ENCODE measurements at regions not wholly inside any gene's neighbourhood (a gene's known extent, or its start where the extent isn't known, plus 50 kb on each side); places are given as distances from the start of the nearest gene placed in this dataset.

- Histone ChIP-seq H3K4me1 (ENCODE audit: control insufficient read depth, insufficient read depth, low read length) (peaks cover 17% of the 10 kb centered on the region), H3K4me3 (ENCODE audit: low read length) (no peak overlapping the region), H3K36me3 (ENCODE audit: control insufficient read depth, insufficient read depth, low read length) (no peaks in the 10 kb centered on the region), H3K9ac (ENCODE audit: low read length) (no peak overlapping the region), H3K9me3 (ENCODE audit: control insufficient read depth, low read length) (no peaks in the 10 kb centered on the region), H3K27me3 (ENCODE audit: control insufficient read depth, insufficient read depth, low read length) (peaks cover 4% of the 10 kb centered on the region)
These were observed 484.1 kb downstream of the ZSWIM6 start for GRCh38 chr5:61816146-61816545.

GRCh38 chr5:61816585-61817450, 484.8 kb downstream of the ZSWIM6 start:
- H3K4me3 ChIP-seq (ENCODE audit: low read length), result no peak overlapping the region
- no peak overlapping the region for H3K9ac ChIP-seq (ENCODE audit: low read length)

GRCh38 chr5:61817472-61818326, 485.6 kb downstream of the ZSWIM6 start:
- H3K27me3 ChIP-seq (ENCODE audit: control insufficient read depth, insufficient read depth, low read length), result peaks cover under 1% of the 10 kb centered on the region
- H3K4me3 ChIP-seq (ENCODE audit: low read length), result no peak overlapping the region
- H3K9me3 ChIP-seq (ENCODE audit: control insufficient read depth, low read length), result no peaks in the 10 kb centered on the region
- H3K36me3 ChIP-seq (ENCODE audit: control insufficient read depth, insufficient read depth, low read length), result no peaks in the 10 kb centered on the region
- H3K9ac ChIP-seq (ENCODE audit: low read length), result no peak overlapping the region
- H3K4me1 ChIP-seq (ENCODE audit: control insufficient read depth, insufficient read depth, low read length), result peaks cover 17% of the 10 kb centered on the region

More at GRCh38 chr5:61816585-61817450, 484.8 kb downstream of the ZSWIM6 start:
- H3K9me3 ChIP-seq (ENCODE audit: control insufficient read depth, low read length), result no peaks in the 10 kb centered on the region
- H3K4me1 ChIP-seq (ENCODE audit: control insufficient read depth, insufficient read depth, low read length), result peaks cover 17% of the 10 kb centered on the region
- H3K27me3 ChIP-seq (ENCODE audit: control insufficient read depth, insufficient read depth, low read length), result peaks cover 4% of the 10 kb centered on the region
- H3K36me3 ChIP-seq (ENCODE audit: control insufficient read depth, insufficient read depth, low read length), result no peaks in the 10 kb centered on the region

DNA sequence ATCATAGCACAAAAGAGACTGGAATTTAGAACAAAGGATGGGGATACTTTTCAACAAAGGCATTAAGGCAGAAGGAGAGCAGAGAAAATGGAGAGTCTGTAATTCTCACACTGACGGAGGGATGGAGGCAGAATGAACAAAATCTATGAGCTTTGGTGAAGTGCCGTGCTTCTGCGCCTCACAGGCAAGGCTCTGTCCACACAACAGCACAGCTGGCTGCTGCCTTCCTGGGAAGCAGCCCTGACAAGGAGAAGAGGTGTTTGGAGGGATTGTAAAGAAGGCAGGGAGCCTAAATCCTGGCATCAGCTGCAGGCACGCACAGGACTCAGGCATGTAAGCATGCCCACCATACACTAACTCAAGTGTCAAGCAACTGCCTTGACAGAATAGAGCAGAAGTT, 485.2 kb upstream of the KIF2A start:
- peaks cover 11% of the 10 kb centered on the region for H3K4me1 ChIP-seq (ENCODE audit: control insufficient read depth, insufficient read depth, low read length)
- H3K9ac ChIP-seq (ENCODE audit: low read length), result no peak overlapping the region
- no peak overlapping the region for H3K4me3 ChIP-seq (ENCODE audit: low read length)
- H3K27me3 ChIP-seq (ENCODE audit: control insufficient read depth, insufficient read depth, low read length), result no peaks in the 10 kb centered on the region
- H3K36me3 ChIP-seq (ENCODE audit: control insufficient read depth, insufficient read depth, low read length), result no peaks in the 10 kb centered on the region
- no peaks in the 10 kb centered on the region for H3K9me3 ChIP-seq (ENCODE audit: control insufficient read depth, low read length)

DNA sequence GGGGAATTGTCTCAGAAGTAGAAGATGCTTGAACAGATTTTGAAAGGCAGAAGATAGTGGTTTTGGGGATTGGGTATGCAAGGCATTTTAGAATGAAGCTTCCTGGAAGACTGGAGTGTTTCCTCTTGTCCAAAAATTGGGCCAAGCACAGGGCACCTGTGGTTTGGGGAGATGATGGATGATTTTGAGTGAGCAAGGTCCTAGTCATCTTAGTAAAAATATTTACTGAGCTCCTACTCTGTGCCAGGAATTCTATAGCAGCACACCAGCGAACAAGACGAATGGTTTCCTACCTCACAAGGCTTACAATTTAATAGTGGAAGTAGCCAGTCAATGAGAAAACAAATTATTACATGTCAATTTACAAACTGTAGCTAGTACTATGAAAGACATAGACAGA, 484.4 kb upstream of the KIF2A start:
- Histone ChIP-seq H3K9ac (ENCODE audit: low read length) (no peak overlapping the region), H3K9me3 (ENCODE audit: control insufficient read depth, low read length) (no peaks in the 10 kb centered on the region), H3K4me3 (ENCODE audit: low read length) (no peak overlapping the region), H3K27me3 (ENCODE audit: control insufficient read depth, insufficient read depth, low read length) (no peaks in the 10 kb centered on the region), H3K36me3 (ENCODE audit: control insufficient read depth, insufficient read depth, low read length) (no peaks in the 10 kb centered on the region), H3K4me1 (ENCODE audit: control insufficient read depth, insufficient read depth, low read length) (peaks cover 11% of the 10 kb centered on the region)

DNA sequence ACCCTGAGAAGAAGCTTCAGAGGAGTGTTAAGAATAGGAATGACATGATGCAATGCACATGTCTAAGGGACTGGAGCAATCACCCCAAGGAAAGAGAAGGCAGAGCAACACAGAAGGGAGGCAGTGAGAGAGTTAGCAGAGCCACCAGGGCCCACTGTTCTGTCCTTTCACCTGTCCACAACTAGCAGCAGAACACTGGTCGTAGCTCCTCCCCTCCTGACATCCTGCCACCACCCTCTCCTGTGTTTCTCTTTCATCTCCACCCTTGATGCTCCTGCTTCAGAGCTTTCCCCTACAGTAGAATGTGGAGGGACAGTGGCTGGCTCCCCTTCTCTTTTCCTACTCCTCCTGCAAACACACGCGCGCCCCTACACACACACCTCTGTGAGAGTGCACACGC, 483.4 kb upstream of the KIF2A start:
- Histone ChIP-seq H3K9me3 (ENCODE audit: control insufficient read depth, low read length) (no peaks in the 10 kb centered on the region), H3K9ac (ENCODE audit: low read length) (no peak overlapping the region), H3K36me3 (ENCODE audit: control insufficient read depth, insufficient read depth, low read length) (no peaks in the 10 kb centered on the region), H3K4me1 (ENCODE audit: control insufficient read depth, insufficient read depth, low read length) (peaks cover 4% of the 10 kb centered on the region), H3K27me3 (ENCODE audit: control insufficient read depth, insufficient read depth, low read length) (no peaks in the 10 kb centered on the region), H3K4me3 (ENCODE audit: low read length) (no peak overlapping the region)

DNA sequence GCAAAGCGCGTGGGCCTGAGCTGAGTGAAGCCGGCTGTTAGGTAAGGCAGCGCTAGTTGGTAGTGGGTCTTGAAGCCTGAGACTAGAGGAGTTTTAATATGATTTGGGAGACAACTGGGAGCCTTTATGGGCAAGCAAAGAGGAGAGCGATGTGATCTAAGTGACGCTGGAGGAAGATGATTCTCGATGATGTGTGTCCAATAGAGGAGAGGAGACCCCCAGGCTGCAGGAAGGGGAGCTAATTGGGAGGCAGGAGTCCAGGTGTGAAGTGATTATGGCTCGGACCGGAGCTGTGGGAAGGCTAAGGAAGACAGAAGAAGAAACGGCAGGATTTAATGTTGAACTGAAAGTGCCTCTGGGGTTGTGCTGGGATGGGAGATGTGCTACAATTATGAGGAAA, 482.9 kb upstream of the KIF2A start:
- Histone ChIP-seq H3K4me1 (ENCODE audit: control insufficient read depth, insufficient read depth, low read length) (no peaks in the 10 kb centered on the region), H3K9me3 (ENCODE audit: control insufficient read depth, low read length) (no peaks in the 10 kb centered on the region), H3K4me3 (ENCODE audit: low read length) (no peak overlapping the region), H3K9ac (ENCODE audit: low read length) (no peak overlapping the region), H3K27me3 (ENCODE audit: control insufficient read depth, insufficient read depth, low read length) (no peaks in the 10 kb centered on the region), H3K36me3 (ENCODE audit: control insufficient read depth, insufficient read depth, low read length) (no peaks in the 10 kb centered on the region)

DNA sequence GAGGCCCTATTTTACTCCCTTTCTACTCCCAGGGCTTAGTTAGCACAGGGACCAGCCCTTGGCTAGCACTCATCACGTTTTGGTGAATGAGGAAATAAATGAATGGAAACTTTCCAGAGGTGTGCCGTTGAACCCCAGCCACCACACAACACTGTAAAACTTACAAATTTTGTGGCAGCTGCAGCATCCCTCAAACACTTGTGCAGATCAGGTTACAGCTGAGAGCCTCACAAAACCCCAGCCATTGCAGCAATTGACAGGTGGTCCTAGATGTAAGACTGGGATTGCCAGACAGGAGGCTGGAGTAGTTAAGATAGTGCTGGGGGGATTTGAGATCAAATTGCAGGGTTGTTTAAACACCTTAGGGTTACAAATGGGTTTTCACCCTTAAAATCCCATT, 482.2 kb upstream of the KIF2A start:
- Histone ChIP-seq H3K4me1 (ENCODE audit: control insufficient read depth, insufficient read depth, low read length) (no peaks in the 10 kb centered on the region), H3K36me3 (ENCODE audit: control insufficient read depth, insufficient read depth, low read length) (no peaks in the 10 kb centered on the region), H3K9me3 (ENCODE audit: control insufficient read depth, low read length) (no peaks in the 10 kb centered on the region), H3K4me3 (ENCODE audit: low read length) (no peak overlapping the region), H3K27me3 (ENCODE audit: control insufficient read depth, insufficient read depth, low read length) (no peaks in the 10 kb centered on the region), H3K9ac (ENCODE audit: low read length) (no peak overlapping the region)

DNA sequence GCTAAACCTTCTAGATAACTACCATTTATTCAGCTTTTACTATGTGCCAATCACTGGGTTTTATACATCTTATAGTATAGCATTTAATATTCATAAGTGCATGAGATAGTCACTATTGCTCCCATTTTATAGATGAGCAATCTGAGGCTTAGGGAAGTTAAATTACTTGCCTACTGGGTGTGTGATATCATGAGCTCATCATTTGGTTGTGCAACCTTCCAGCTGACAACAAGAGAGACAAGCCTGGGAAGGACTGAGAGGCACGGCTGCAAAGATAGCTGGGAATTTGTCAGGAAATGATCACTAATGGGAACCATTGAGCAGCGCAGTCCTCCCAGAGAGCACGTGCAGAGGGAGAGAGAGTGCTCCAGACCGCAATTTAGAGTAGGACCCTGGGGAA, 481.6 kb upstream of the KIF2A start:
- no peaks in the 10 kb centered on the region for H3K36me3 ChIP-seq (ENCODE audit: control insufficient read depth, insufficient read depth, low read length)
- no peaks in the 10 kb centered on the region for H3K9me3 ChIP-seq (ENCODE audit: control insufficient read depth, low read length)
- H3K9ac ChIP-seq (ENCODE audit: low read length), result no peak overlapping the region
- H3K4me1 ChIP-seq (ENCODE audit: control insufficient read depth, insufficient read depth, low read length), result no peaks in the 10 kb centered on the region
- H3K4me3 ChIP-seq (ENCODE audit: low read length), result no peak overlapping the region
- no peaks in the 10 kb centered on the region for H3K27me3 ChIP-seq (ENCODE audit: control insufficient read depth, insufficient read depth, low read length)

DNA sequence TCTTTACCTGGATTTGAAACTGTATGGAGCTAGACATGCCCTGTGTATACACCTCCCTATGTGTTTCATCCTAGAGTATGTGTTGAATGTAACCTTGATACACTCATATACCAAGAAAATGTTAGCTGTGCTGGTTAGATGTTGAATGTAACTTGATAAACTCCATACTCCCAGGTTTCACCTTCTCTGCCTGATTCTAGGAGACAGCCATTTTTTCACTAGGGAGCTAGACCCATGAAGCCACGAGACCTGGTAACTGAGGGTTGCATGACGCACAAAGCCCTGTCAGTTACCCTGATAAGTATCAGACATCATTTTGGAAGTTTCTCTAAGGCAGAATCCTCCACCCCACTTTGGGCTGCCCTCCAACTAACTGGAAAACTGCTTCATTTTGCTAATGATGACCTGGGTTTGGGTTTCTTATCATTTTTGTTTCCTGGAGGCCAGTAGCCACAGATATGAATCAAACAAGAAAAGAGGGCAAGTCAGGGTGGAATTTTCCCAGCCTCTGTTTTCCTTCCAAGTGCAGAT, 478.5 kb upstream of the KIF2A start:
- Histone ChIP-seq H3K36me3 (ENCODE audit: control insufficient read depth, insufficient read depth, low read length) (no peaks in the 10 kb centered on the region), H3K4me3 (ENCODE audit: low read length) (no peak overlapping the region), H3K9ac (ENCODE audit: low read length) (no peak overlapping the region), H3K9me3 (ENCODE audit: control insufficient read depth, low read length) (no peaks in the 10 kb centered on the region), H3K4me1 (ENCODE audit: control insufficient read depth, insufficient read depth, low read length) (no peaks in the 10 kb centered on the region), H3K27me3 (ENCODE audit: control insufficient read depth, insufficient read depth, low read length) (no peaks in the 10 kb centered on the region)

GRCh38 chr5:61828856-61829255, 477.1 kb upstream of the KIF2A start:
- Histone ChIP-seq H3K4me3 (ENCODE audit: low read length) (no peak overlapping the region), H3K9ac (ENCODE audit: low read length) (no peak overlapping the region), H3K27me3 (ENCODE audit: control insufficient read depth, insufficient read depth, low read length) (no peaks in the 10 kb centered on the region), H3K36me3 (ENCODE audit: control insufficient read depth, insufficient read depth, low read length) (no peaks in the 10 kb centered on the region), H3K4me1 (ENCODE audit: control insufficient read depth, insufficient read depth, low read length) (no peaks in the 10 kb centered on the region), H3K9me3 (ENCODE audit: control insufficient read depth, low read length) (no peaks in the 10 kb centered on the region)

DNA sequence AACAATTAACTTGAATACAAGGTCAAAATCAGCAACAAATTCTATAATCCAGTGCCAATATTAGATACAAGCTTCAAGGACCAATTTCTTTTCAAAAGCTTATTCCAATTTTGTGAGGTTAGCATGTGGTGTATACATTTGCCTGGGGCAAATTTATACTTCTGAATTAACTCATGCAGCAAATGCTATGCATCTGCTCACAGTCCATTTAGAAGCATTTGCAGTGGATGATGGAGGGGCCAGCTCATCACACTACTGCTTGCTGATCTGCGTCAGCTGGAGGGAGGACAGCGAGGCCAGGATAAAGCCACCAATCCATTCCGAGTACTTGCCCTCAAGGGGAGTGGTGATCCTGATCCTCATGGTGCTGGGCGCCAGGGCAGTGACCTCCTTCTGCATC, 474.3 kb upstream of the KIF2A start:
- H3K9me3 ChIP-seq (ENCODE audit: control insufficient read depth, low read length), result no peaks in the 10 kb centered on the region
- H3K27me3 ChIP-seq (ENCODE audit: control insufficient read depth, insufficient read depth, low read length), result no peaks in the 10 kb centered on the region
- no peaks in the 10 kb centered on the region for H3K36me3 ChIP-seq (ENCODE audit: control insufficient read depth, insufficient read depth, low read length)
- H3K9ac ChIP-seq (ENCODE audit: low read length), result no peak overlapping the region
- no peak overlapping the region for H3K4me3 ChIP-seq (ENCODE audit: low read length)
- H3K4me1 ChIP-seq (ENCODE audit: control insufficient read depth, insufficient read depth, low read length), result no peaks in the 10 kb centered on the region
